Small intestine (tissue), 7 donors: ENCODE measurements at regions not wholly inside any gene's neighbourhood (a gene's known extent, or its start where the extent isn't known, plus 50 kb on each side); places are given as distances from the start of the nearest gene placed in this dataset.

Experiments
- DNase-seq, 2 donors: peaks; one replicate each; pipeline versions ENCODE4 v3.0.0 to v3.0.0-alpha.2; 2013
- FAIRE-seq: peaks from 2 replicates; lab custom pipeline; 2012; peaks lifted over from hg19 to GRCh38; lab: Jason Lieb, UNC
- H3K27ac ChIP-seq, 3 donors: one replicate each; pipeline ENCODE4 v1.5.1; 2013; ENCODE audit warnings: low read length in 2 of 3, mild to moderate bottlenecking in 2 of 3, control low read depth in 1 of 3, inconsistent platforms in 1 of 3, low read depth in 1 of 3, moderate library complexity in 1 of 3
- H3K27me3 ChIP-seq, 3 donors: one replicate each; pipeline ENCODE4 v1.6.1; 2013; ENCODE audit warnings: low read length in 3 of 3, inconsistent platforms in 1 of 3; ENCODE audit not compliant: control insufficient read depth in 3 of 3, insufficient read depth in 3 of 3
- H3K36me3 ChIP-seq, 3 donors: one replicate each; pipeline ENCODE4 v1.6.1; 2013; ENCODE audit warnings: low read length in 3 of 3, inconsistent platforms in 1 of 3, low read depth in 1 of 3, mild to moderate bottlenecking in 1 of 3, moderate library complexity in 1 of 3; ENCODE audit not compliant: control insufficient read depth in 3 of 3, insufficient read depth in 2 of 3
- H3K4me1 ChIP-seq, 3 donors: one replicate each; pipeline ENCODE4 v1.6.1; 2013; ENCODE audit warnings: low read length in 2 of 3, inconsistent platforms in 1 of 3, low read depth in 1 of 3, mild to moderate bottlenecking in 1 of 3, moderate library complexity in 1 of 3; ENCODE audit not compliant: control insufficient read depth in 3 of 3, insufficient read depth in 2 of 3
- H3K4me3 ChIP-seq, 3 donors: one replicate each; pipeline ENCODE4 v1.5.1; 2013; ENCODE audit warnings: low read length in 3 of 3, control low read depth in 1 of 3, inconsistent platforms in 1 of 3, low read depth in 1 of 3, mild to moderate bottlenecking in 1 of 3, moderate library complexity in 1 of 3
- H3K9me3 ChIP-seq, 2 donors: one replicate each; pipeline ENCODE4 v1.6.1; 2013; ENCODE audit warnings: low read depth in 1 of 2, low read length in 1 of 2; ENCODE audit not compliant: control insufficient read depth in 2 of 2, insufficient read depth in 1 of 2
- WGBS, 3 donors: extraction: QIAGEN DNeasy Blood & Tissue Kit; methylation state at CpG; one replicate each; pipeline ENCODE4 v1.1.7; 2013; 5-methylcytosine and 5-hydroxymethylcytosine counted together
- donor health status: healthy with polysubstance abuse.
- donor health status: control.
- donor health status: control.
- donor health status: Bipolar disorder and iron deficiency.
- donor health status: healthy.

DNA sequence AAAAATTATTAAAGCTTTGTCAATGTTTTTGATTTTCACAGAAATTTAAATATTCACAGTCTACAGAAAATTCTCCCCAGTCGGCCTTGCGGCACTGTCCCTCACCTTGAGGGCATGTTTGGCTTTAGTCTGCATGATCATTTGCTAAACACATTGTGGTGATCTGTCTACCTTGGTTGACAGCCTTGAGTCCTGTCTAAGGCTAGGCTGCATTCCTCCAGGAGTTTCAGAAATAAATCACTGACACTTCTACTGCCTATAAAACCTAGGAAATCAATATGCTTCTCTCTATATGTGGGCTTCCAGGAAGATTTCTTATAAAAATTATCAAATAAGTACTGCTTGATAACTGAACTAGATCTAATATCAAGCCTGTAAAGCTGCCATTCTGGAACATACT, 430.7 kb upstream of the GRM3 start:
- FAIRE-seq = no peak

DNA sequence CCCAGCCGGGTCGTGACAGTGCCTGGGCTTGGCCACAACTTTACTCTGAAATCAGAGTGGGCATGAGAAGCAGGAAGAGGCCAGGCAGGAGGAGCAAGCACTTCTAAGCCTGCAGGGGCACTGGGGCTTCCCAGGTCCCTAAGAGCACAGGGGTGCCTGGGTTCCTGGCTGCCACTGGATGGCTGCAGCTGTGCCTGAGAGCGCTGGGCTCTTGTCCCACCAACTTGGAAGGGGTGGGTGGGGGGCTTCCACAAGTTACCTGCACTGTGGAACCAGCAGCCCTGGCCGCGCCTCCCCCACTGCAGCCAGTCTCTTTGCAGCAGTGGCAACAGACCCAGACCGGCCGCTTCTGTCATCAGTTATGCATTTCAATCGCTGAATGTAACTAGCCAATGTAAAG, 434.7 kb upstream of the GRM3 start:
- Histone ChIP-seq H3K9me3 (peaks cover 0 to 3% of the 10 kb centered on the region in 2 donors), H3K36me3 (no peaks in the 10 kb centered on the region), H3K27me3 (no peaks in the 10 kb centered on the region), H3K4me3 (no peak overlapping the region), H3K4me1 (no peaks in the 10 kb centered on the region), H3K27ac (no peak overlapping the region)
- DNase-seq = no peak
- WGBS, 3 donors = 35 to 48% (median 38%) methylated on average over 8 of the region's 8 CpGs
- FAIRE-seq = no peak

More for the DNA sequence above, 430.7 kb upstream of the GRM3 start:
- Histone ChIP-seq H3K4me3 (no peak overlapping the region), H3K27ac (no peak overlapping the region), H3K4me1 (no peaks in the 10 kb centered on the region), H3K27me3 (no peaks in the 10 kb centered on the region), H3K36me3 (no peaks in the 10 kb centered on the region), H3K9me3 (peaks cover 0 to 3% of the 10 kb centered on the region in 2 donors)
- DNase-seq = no peak
- 80 to 87% (median 85%) methylated on average over 2 of the region's 2 CpGs for WGBS, 3 donors

DNA sequence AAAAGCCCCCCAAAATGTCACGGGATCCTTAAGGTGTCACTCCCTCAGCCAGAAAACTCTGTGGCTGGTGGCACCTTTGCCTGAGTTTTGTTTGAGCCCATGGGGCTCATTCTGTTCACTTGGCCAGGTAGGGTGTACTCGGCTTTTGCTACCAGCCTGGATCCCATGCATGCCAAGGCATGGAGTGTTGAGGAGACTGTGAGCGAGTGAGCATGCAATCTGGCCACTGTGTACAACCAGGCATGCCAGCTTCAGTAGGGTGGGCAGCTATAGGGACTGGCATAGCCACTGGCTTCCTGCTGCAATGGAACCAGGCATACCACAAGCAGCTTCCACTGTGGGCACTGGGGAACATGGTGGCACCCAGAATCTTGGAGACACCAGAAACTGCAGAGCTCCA, 436.0 kb upstream of the GRM3 start:
- FAIRE-seq = no peak
- Histone ChIP-seq H3K27ac (no peak overlapping the region), H3K4me1 (no peaks in the 10 kb centered on the region), H3K4me3 (no peak overlapping the region), H3K36me3 (no peaks in the 10 kb centered on the region), H3K27me3 (no peaks in the 10 kb centered on the region), H3K9me3 (peaks cover 5 to 6% of the 10 kb centered on the region in 2 donors)
- no peak for DNase-seq
- WGBS, 3 donors = 86 to 89% (median 87%) methylated on average over 3 of the region's 3 CpGs

DNA sequence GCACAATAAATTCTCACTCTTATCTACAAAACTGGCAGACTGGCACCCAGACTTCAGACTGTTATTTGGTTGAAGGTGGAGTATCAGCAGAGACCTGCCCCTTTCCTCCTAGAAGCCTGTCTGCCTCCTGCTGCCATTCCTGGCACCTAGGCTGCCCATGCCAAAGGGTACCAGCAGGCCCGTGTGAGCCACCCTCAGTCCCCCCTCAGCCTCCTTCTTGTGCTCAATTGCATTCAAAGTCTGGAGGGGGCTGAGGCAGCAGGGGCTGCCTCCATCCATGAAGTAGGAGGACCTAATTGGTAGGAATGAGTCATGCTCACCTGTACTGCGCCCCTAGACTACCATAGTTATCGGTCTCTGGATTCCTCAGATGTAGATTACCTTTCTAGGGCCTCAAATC, 440.9 kb upstream of the GRM3 start:
- WGBS, 3 donors = 22 to 61% (median 29%) methylated on average over 3 of the region's 3 CpGs
- Histone ChIP-seq H3K9me3 (peaks cover 5 to 17% of the 10 kb centered on the region in 2 donors), H3K27me3 (no peaks in the 10 kb centered on the region), H3K4me3 (no peak overlapping the region), H3K36me3 (no peaks in the 10 kb centered on the region), H3K27ac (no peak overlapping the region), H3K4me1 (no peaks in the 10 kb centered on the region)
- no peak for DNase-seq
- no peak for FAIRE-seq

DNA sequence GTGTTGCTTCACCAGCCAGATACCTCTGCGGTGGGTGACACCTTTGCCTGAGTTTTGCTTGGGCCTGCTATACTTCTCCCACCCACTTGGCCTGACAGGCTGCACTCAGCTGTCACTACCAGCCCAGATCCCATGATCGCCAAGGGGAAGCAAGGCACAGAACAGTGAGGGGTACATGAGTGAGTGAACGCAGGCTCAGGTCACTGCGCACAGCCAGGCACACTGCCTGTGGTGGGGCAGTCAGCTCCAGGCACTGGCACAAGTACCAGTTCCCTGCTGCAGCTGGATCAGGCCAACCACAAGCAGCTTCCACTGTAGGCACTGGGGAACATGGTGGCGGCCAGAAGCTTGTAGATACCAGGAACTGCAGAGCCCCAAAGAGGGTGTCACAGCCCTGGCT, 441.9 kb upstream of the GRM3 start:
- 85 to 95% (median 89%) methylated on average over 5 of the region's 5 CpGs for WGBS, 3 donors
- no peak overlapping the region for H3K4me3 ChIP-seq
- H3K9me3 ChIP-seq = peaks cover 5 to 17% of the 10 kb centered on the region in 2 donors
- no peak overlapping the region for H3K27ac ChIP-seq
- H3K36me3 ChIP-seq = no peaks in the 10 kb centered on the region
- H3K4me1 ChIP-seq = no peaks in the 10 kb centered on the region
- no peak for DNase-seq
- H3K27me3 ChIP-seq = no peaks in the 10 kb centered on the region
- FAIRE-seq = no peak

DNA sequence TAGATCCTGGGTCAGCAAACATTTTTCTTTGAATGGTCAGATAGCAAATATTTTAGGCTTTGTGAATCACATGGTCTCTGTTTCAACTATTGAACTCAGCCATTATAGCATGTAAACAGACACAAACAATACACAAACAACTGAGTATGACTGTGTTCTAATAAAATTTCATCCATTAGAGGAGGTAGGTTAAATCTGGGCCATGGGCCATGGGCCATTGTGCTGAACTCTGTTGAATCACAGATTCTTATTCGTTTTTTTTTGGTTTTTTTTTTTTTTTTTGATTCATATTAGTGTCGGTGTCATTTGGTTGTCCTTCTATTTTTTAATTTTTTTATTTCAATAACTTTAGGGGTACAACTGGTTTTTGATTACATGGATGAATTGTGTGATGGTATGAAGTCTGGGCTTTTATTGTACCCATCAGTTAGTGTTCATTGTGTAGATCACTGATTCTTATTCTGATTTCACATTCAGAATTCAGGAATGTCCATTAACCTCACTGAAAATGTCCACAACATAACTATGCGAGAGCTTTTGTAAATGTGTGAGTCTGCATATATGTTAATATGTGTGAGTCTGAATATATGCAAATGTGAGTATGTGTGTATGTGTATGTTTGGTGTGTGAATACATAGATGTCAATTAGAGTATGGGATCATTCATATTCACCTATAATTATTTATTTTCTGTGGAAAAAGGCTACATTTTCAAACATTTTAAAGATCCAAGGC, 443.7 kb upstream of the GRM3 start:
- DNase-seq = no peak
- H3K4me3 ChIP-seq = no peak overlapping the region
- H3K27me3 ChIP-seq = no peaks in the 10 kb centered on the region
- no peaks in the 10 kb centered on the region for H3K4me1 ChIP-seq
- no peaks in the 10 kb centered on the region for H3K36me3 ChIP-seq
- FAIRE-seq = no peak
- peaks cover 7 to 17% of the 10 kb centered on the region in 2 donors for H3K9me3 ChIP-seq
- no peak overlapping the region for H3K27ac ChIP-seq
- 34 to 63% (median 40%) methylated on average over 3 of the region's 3 CpGs for WGBS, 3 donors

DNA sequence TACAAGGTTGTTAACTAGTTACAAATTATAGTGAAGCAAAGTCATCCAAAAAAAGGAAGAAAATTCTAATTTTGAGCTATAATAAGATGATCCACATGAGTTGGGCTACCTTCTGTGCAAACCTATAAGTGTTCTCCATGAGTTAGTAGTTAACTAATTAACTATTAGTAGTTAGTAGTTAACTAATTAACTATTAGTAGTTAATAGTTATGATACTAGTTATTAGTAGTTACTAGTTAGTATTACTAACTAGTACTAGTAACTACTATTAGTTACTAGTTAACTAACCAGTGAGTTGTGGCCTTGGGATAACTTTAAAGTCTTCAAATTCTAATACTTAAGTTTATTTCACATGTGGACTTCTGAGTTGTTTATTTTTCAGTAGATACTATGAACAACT, 453.4 kb upstream of the GRM3 start:
- Histone ChIP-seq H3K27me3 (no peaks in the 10 kb centered on the region), H3K36me3 (no peaks in the 10 kb centered on the region), H3K9me3 (peaks cover 0 to 1% of the 10 kb centered on the region in 2 donors), H3K27ac (no peak overlapping the region), H3K4me1 (no peaks in the 10 kb centered on the region), H3K4me3 (no peak overlapping the region)
- DNase-seq (no peak), FAIRE-seq (no peak)

DNA sequence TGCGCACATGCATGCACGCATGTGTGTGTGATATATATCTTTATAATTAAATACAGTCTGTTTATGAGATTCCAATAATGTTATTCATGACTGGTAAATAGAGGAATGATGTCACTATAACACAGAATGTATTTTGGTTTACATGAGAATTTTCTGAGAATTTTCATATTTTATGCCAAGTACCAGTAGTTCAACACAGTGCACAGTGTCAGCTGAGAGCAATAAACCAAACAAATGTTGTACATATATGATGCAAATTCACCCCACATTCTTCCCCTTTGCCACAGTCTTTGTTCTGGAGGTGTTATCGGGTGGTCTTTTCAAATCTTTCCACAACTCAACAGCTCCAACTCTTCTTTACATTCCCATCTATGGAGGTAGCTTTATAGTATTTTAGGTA, 462.2 kb upstream of the GRM3 start:
- no peak overlapping the region for H3K4me3 ChIP-seq
- FAIRE-seq (no peak), DNase-seq (no peak)
- no peaks in the 10 kb centered on the region for H3K36me3 ChIP-seq
- WGBS, 3 donors = 64 to 89% (median 81%) methylated on average over 3 of the region's 3 CpGs
- H3K4me1 ChIP-seq = no peaks in the 10 kb centered on the region
- no peaks in the 10 kb centered on the region for H3K27me3 ChIP-seq
- no peaks in the 10 kb centered on the region for H3K9me3 ChIP-seq
- H3K27ac ChIP-seq = no peak overlapping the region

DNA sequence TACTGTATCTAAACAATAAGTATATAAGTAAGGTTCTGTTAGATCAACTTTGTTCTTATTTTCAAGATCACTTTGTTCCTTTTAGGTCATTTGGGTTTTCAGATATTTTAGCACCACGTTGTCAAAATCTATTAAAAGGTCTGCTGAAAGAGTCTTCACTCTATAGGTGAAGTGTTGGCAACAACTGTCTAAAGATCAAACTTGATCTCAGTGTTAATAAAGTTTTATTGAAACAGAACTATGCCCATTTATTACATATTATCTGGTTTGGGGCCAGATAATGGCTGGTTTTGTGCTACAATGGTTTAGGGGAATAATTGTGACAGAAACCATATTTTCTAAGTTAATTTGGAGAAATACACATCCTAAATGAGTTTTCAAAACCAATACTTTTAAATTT, 478.9 kb upstream of the GRM3 start:
- H3K27me3 ChIP-seq = no peaks in the 10 kb centered on the region
- FAIRE-seq = no peak
- 68 to 80% (median 73%) methylated on average over 1 of the region's 1 CpG for WGBS, 3 donors
- H3K9me3 ChIP-seq = peaks cover 0 to 1% of the 10 kb centered on the region in 2 donors
- no peaks in the 10 kb centered on the region for H3K36me3 ChIP-seq
- H3K4me1 ChIP-seq = no peaks in the 10 kb centered on the region
- no peak for DNase-seq
- H3K4me3 ChIP-seq = no peak overlapping the region
- no peak overlapping the region for H3K27ac ChIP-seq
